SU-DHL-6 (cell line): ENCODE measurements at regions not wholly inside any gene's neighbourhood (a gene's known extent, or its start where the extent isn't known, plus 50 kb on each side); places are given as distances from the start of the nearest gene placed in this dataset.

Experiments used
- EZH2phosphoT487 ChIP-seq: fragments of 200-600 bp; sonication (generic), shearing (Covaris generic); conservative IDR thresholded peaks from 2 replicates; pipeline ENCODE4 v1.6.1; 2018; ENCODE audit warnings: mild to moderate bottlenecking, antibody characterized with exemption, low read length, moderate library complexity, mixed read lengths
- TF ChIP-seq, protein P1 (sequence below): fragments of 200-600 bp; sonication (generic); IDR thresholded peaks from one replicate; pipeline ENCODE4 v1.5.1; 2017; ENCODE audit warnings: antibody characterized with exemption, mild to moderate bottlenecking, low read length, moderate library complexity; ENCODE audit not compliant: insufficient read depth, poor library complexity, severe bottlenecking

DNA sequence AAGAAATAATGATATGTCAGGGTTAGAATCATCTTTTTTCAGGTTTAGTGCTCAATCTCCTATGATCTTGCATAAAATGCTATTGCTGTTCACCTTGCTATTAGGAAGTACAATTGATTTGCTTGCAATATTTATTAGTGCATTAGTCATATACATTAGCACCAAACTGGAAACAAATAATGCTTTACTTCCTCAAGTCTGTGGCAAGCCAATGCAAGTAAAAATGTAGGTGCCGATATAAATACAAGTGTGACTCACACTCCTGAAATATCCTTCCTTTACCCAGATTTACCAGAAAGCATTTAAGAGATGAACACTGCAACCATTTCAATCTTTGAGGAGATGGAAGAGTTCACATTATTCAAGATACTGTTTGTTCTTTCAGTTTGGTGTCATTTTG lies 1487.7 kb upstream of the ADGRL3 start:
- TF ChIP-seq, protein P1, sequence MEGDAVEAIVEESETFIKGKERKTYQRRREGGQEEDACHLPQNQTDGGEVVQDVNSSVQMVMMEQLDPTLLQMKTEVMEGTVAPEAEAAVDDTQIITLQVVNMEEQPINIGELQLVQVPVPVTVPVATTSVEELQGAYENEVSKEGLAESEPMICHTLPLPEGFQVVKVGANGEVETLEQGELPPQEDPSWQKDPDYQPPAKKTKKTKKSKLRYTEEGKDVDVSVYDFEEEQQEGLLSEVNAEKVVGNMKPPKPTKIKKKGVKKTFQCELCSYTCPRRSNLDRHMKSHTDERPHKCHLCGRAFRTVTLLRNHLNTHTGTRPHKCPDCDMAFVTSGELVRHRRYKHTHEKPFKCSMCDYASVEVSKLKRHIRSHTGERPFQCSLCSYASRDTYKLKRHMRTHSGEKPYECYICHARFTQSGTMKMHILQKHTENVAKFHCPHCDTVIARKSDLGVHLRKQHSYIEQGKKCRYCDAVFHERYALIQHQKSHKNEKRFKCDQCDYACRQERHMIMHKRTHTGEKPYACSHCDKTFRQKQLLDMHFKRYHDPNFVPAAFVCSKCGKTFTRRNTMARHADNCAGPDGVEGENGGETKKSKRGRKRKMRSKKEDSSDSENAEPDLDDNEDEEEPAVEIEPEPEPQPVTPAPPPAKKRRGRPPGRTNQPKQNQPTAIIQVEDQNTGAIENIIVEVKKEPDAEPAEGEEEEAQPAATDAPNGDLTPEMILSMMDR, result no peak
- no peak for TF ChIP-seq EZH2phosphoT487
